ENCODE measurements at regions not wholly inside any gene's neighbourhood (a gene's known extent, or its start where the extent isn't known, plus 50 kb on each side); places are given as distances from the start of the nearest gene placed in this dataset.

- TF ChIP-seq, protein P1, sequence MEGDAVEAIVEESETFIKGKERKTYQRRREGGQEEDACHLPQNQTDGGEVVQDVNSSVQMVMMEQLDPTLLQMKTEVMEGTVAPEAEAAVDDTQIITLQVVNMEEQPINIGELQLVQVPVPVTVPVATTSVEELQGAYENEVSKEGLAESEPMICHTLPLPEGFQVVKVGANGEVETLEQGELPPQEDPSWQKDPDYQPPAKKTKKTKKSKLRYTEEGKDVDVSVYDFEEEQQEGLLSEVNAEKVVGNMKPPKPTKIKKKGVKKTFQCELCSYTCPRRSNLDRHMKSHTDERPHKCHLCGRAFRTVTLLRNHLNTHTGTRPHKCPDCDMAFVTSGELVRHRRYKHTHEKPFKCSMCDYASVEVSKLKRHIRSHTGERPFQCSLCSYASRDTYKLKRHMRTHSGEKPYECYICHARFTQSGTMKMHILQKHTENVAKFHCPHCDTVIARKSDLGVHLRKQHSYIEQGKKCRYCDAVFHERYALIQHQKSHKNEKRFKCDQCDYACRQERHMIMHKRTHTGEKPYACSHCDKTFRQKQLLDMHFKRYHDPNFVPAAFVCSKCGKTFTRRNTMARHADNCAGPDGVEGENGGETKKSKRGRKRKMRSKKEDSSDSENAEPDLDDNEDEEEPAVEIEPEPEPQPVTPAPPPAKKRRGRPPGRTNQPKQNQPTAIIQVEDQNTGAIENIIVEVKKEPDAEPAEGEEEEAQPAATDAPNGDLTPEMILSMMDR (IDR thresholded peaks at IDR 0.05): no peak
- TF ChIP-seq EP300 (IDR thresholded peaks at IDR 0.05): no peak
- no peak for TF ChIP-seq POLR2AphosphoS5 (IDR thresholded peaks at IDR 0.05)
Observed at GRCh38 chr1:24266998-24267397, 52.2 kb upstream of the GRHL3 start.
